ENCODE measurements at regions not wholly inside any gene's neighbourhood (a gene's known extent, or its start where the extent isn't known, plus 50 kb on each side); places are given as distances from the start of the nearest gene placed in this dataset.

- TF ChIP-seq GATA2 (IDR thresholded peaks at IDR 0.05; ENCODE audit: low read depth, low read length) (no peak), GATA3 (IDR thresholded peaks at IDR 0.05; ENCODE audit: low read depth, low read length) (no peak)
These were observed 432.8 kb upstream of the CDH5 start for GRCh38 chr16:65933703-65934102.
